ENCODE measurements at regions not wholly inside any gene's neighbourhood (a gene's known extent, or its start where the extent isn't known, plus 50 kb on each side); places are given as distances from the start of the nearest gene placed in this dataset.

- intact Hi-C loops (cut with DNase I): no loop called here
Measured at GRCh38 chr12:115337693-115338543, 653.9 kb upstream of the TBX3 start.

GRCh38 chr12:115336506-115336905 lies 652.5 kb upstream of the TBX3 start:
- intact Hi-C loops (cut with DNase I): no loop called here
- no peak for DNase-seq

More at GRCh38 chr12:115337693-115338543, 653.9 kb upstream of the TBX3 start:
- peak in 8 of 42 donors; percentile 11 to 68 (median 36) for DNase-seq

GRCh38 chr12:115335594-115335993 lies 651.6 kb upstream of the TBX3 start:
- DNase-seq: no peak
- intact Hi-C loops (cut with DNase I): no loop called here

- intact Hi-C loops (cut with DNase I): no loop called here
- DNase-seq: no peak
Measured at GRCh38 chr12:115335048-115335447, 651.1 kb upstream of the TBX3 start.

GRCh38 chr12:115332945-115333344 lies 649.0 kb upstream of the TBX3 start:
- no peak for DNase-seq
- intact Hi-C loops (cut with DNase I): no loop called here

GRCh38 chr12:115325858-115326257 lies 641.9 kb upstream of the TBX3 start:
- DNase-seq: peak in 2 of 42 donors; percentile 3 to 42
- intact Hi-C loops (cut with DNase I): no loop called here

- intact Hi-C loops (cut with DNase I): no loop called here
- DNase-seq: no peak
Measured at GRCh38 chr12:115324949-115325593, 641.1 kb upstream of the TBX3 start.

GRCh38 chr12:115323223-115323905 lies 639.4 kb upstream of the TBX3 start:
- DNase-seq: no peak
- intact Hi-C loops (cut with DNase I): no loop called here

GRCh38 chr12:115322275-115322674 lies 638.3 kb upstream of the TBX3 start:
- DNase-seq: no peak

GRCh38 chr12:115320967-115321366 lies 637.0 kb upstream of the TBX3 start:
- DNase-seq: no peak
- intact Hi-C loops (cut with DNase I): no loop called here

More at GRCh38 chr12:115322275-115322674, 638.3 kb upstream of the TBX3 start:
- intact Hi-C loops (cut with DNase I): no loop called here

GRCh38 chr12:115320451-115320850 lies 636.5 kb upstream of the TBX3 start:
- intact Hi-C loops (cut with DNase I): no loop called here
- DNase-seq: peak in 29 of 42 donors; percentile 1 to 80 (median 40)

GRCh38 chr12:115319446-115320040 lies 635.6 kb upstream of the TBX3 start:
- intact Hi-C loops (cut with DNase I): no loop called here
- DNase-seq: peak in 1 of 42 donors; percentile 23

- intact Hi-C loops (cut with DNase I): no loop called here
- no peak for DNase-seq
Measured at GRCh38 chr12:115313929-115314328, 630.0 kb upstream of the TBX3 start.

- no peak for DNase-seq
- intact Hi-C loops (cut with DNase I): no loop called here
Measured at GRCh38 chr12:115312901-115313300, 628.9 kb upstream of the TBX3 start.

- DNase-seq: no peak
- intact Hi-C loops (cut with DNase I): no loop called here
Measured at GRCh38 chr12:115311875-115312274, 627.9 kb upstream of the TBX3 start.

GRCh38 chr12:115308918-115309317 lies 624.9 kb upstream of the TBX3 start:
- intact Hi-C loops (cut with DNase I): no loop called here
- no peak for DNase-seq

GRCh38 chr12:115306380-115306779 lies 622.4 kb upstream of the TBX3 start:
- intact Hi-C loops (cut with DNase I): no loop called here

GRCh38 chr12:115305867-115306266 lies 621.9 kb upstream of the TBX3 start:
- no peak for DNase-seq
- intact Hi-C loops (cut with DNase I): no loop called here

More at GRCh38 chr12:115306380-115306779, 622.4 kb upstream of the TBX3 start:
- no peak for DNase-seq

- no peak for DNase-seq
- intact Hi-C loops (cut with DNase I): no loop called here
Measured at GRCh38 chr12:115305275-115305674, 621.3 kb upstream of the TBX3 start.
